T-cell (primary cell): ENCODE measurements at regions not wholly inside any gene's neighbourhood (a gene's known extent, or its start where the extent isn't known, plus 50 kb on each side); places are given as distances from the start of the nearest gene placed in this dataset.

Experiments used
- ATAC-seq, 4 experiments: fragments of 200-7000 bp in 3 of 4; fragments of 150-1000 bp in 1 of 4; cut with Tn5 transposase; replicated peaks in 1 of 4; 1 replicate in 3 of 4; 2 replicates in 1 of 4; pipeline ENCODE4 v1.10.0; 2021; ENCODE audit warnings: moderate library complexity in 3 of 4, mild to moderate bottlenecking in 2 of 4, moderate number of reproducible peaks in 1 of 4
- CTCF ChIA-PET, 2 donors: fragments of 300-600 bp; sonication (Branson Sonifier 250); formaldehyde crosslinking; loops; one replicate each; lab custom pipeline; 2022; ENCODE audit warnings: antibody characterized with exemption in 2 of 2; lab: Charles Lee
- POLR2A ChIA-PET, 2 donors: fragments of 300-600 bp; sonication (Branson Sonifier 250); formaldehyde crosslinking; loops; one replicate each; lab custom pipeline; 2022; ENCODE audit warnings: antibody characterized with exemption in 2 of 2; lab: Charles Lee
- DNase-seq, 35 experiments: peaks; one replicate each; pipeline versions ENCODE4 v3.0.0 to v3.0.0-alpha.2; 2013 to 2023
- H3K27ac ChIP-seq: one replicate; pipeline ENCODE4 v1.5.1; 2013; ENCODE audit warnings: low read length
- H3K27me3 ChIP-seq, 2 experiments: replicated peaks in 1 of 2; 1 replicate in 1 of 2; 2 replicates in 1 of 2; pipeline versions ENCODE4 v1.6.1 to v1.7.0; 2013; ENCODE audit warnings: low read length in 1 of 2, mixed read lengths in 1 of 2; ENCODE audit not compliant: control insufficient read depth in 2 of 2, insufficient read depth in 2 of 2; ENCODE audit errors: extremely low read depth in 1 of 2
- H3K36me3 ChIP-seq, 2 donors: 1 replicate in 1 of 2; 2 replicates in 1 of 2; pipeline versions ENCODE4 v1.6.1 to v1.7.0; 2013; ENCODE audit warnings: low read length in 1 of 2; ENCODE audit not compliant: control insufficient read depth in 2 of 2, insufficient read depth in 1 of 2; ENCODE audit errors: extremely low read depth in 1 of 2
- H3K4me1 ChIP-seq, 2 experiments: 1 replicate in 1 of 2; 2 replicates in 1 of 2; pipeline versions ENCODE4 v1.6.1 to v1.7.0; 2013; ENCODE audit warnings: low read length in 2 of 2, mixed read lengths in 1 of 2; ENCODE audit not compliant: insufficient read depth in 2 of 2, control insufficient read depth in 1 of 2; ENCODE audit errors: extremely low read depth in 1 of 2
- H3K4me3 ChIP-seq, 2 donors: 1 replicate in 1 of 2; 2 replicates in 1 of 2; pipeline versions ENCODE4 v1.5.1 to v1.7.0; 2013; ENCODE audit warnings: mild to moderate bottlenecking in 2 of 2, low read length in 1 of 2, moderate library complexity in 1 of 2; ENCODE audit not compliant: control insufficient read depth in 1 of 2; ENCODE audit errors: extremely low read depth in 1 of 2
- H3K9me3 ChIP-seq: 2 replicates; pipeline ENCODE4 v1.7.0; 2013
- H3K27ac Mint-ChIP-seq, 2 donors: one replicate each; pipeline ENCODE4 v1.8.0; 2020 to 2021; ENCODE audit warnings: mild to moderate bottlenecking in 2 of 2, mixed read lengths in 2 of 2
- H3K27me3 Mint-ChIP-seq, 2 donors: one replicate each; pipeline ENCODE4 v1.8.0; 2021 to 2022; ENCODE audit warnings: mixed read lengths in 2 of 2
- H3K36me3 Mint-ChIP-seq: one replicate; pipeline ENCODE4 v1.8.0; 2021; ENCODE audit warnings: mixed read lengths
- H3K4me1 Mint-ChIP-seq, 3 donors: one replicate each; pipeline ENCODE4 v1.8.0; 2020 to 2022; ENCODE audit warnings: mixed read lengths in 3 of 3, mild to moderate bottlenecking in 1 of 3
- H3K4me3 Mint-ChIP-seq, 3 donors: one replicate each; pipeline ENCODE4 v1.8.0; 2020 to 2022; ENCODE audit warnings: mild to moderate bottlenecking in 3 of 3, mixed read lengths in 3 of 3, moderate library complexity in 3 of 3
- H3K9me3 Mint-ChIP-seq, 3 donors: one replicate each; pipeline ENCODE4 v1.8.0; 2020 to 2022; ENCODE audit warnings: mixed read lengths in 3 of 3
- WGBS: methylation state at CpG from one replicate; pipeline ENCODE4 v1.1.5; 2013; ENCODE audit warnings: missing lambda C conversion rate; ENCODE audit not compliant: insufficient coverage; 5-methylcytosine and 5-hydroxymethylcytosine counted together

DNA sequence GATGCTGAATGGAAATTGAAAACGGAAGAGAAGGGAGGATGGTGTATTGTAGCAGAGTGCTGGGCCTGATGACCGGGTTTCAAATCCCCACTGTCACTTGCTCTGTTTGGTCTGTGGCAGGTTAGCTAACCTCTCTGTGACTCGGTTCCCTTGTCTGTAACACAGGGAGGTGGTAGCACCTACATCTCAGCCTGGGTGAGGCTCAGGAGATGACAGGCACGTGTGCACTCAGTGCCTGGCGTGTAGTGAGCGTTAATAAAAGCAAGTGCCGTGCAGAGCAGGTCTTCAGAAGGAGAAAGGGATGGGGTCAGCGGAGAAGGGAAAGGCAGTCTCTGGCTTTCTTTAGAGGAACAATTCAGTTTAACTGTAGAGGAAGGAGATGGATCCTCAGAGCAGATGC lies 125.5 kb upstream of the SMIM21 start:
- WGBS: 81% methylated on average over 8 of the region's 8 CpGs
- H3K9me3 ChIP-seq: no peaks in the 10 kb centered on the region
- POLR2A ChIA-PET: no interaction called here
- H3K4me3 ChIP-seq: no peak overlapping the region
- Mint-ChIP-seq H3K4me1 (no peaks in the 10 kb centered on the region), H3K27ac (no peak overlapping the region), H3K9me3 (no peaks in the 10 kb centered on the region), H3K27me3 (peaks cover 26 to 27% of the 10 kb centered on the region in 2 donors), H3K4me3 (no peak overlapping the region), H3K36me3 (no peaks in the 10 kb centered on the region)
- ATAC-seq (no peak), DNase-seq (no peak)
- no peaks in the 10 kb centered on the region for H3K36me3 ChIP-seq
- peaks cover 0 to 6% of the 10 kb centered on the region in 2 experiments for H3K27me3 ChIP-seq
- no peak overlapping the region for H3K27ac ChIP-seq
- CTCF ChIA-PET: no interaction called here
- no peaks in the 10 kb centered on the region for H3K4me1 ChIP-seq

- H3K9me3 Mint-ChIP-seq: no peaks in the 10 kb centered on the region
- no peaks in the 10 kb centered on the region for H3K9me3 ChIP-seq
- no peaks in the 10 kb centered on the region for H3K36me3 ChIP-seq
- ChIA-PET POLR2A (no interaction called here), CTCF (no interaction called here)
- no peaks in the 10 kb centered on the region for H3K36me3 Mint-ChIP-seq
- H3K4me3 Mint-ChIP-seq: no peak overlapping the region
- WGBS: 49% methylated on average over 4 of the region's 4 CpGs
- ATAC-seq (no peak), DNase-seq (no peak)
- no peaks in the 10 kb centered on the region for H3K4me1 Mint-ChIP-seq
- no peak overlapping the region for H3K4me3 ChIP-seq
- peaks cover 0 to 6% of the 10 kb centered on the region in 2 experiments for H3K27me3 ChIP-seq
- H3K27ac Mint-ChIP-seq: no peak overlapping the region
- H3K27me3 Mint-ChIP-seq: peaks cover 32% of the 10 kb centered on the region in 2 donors
- no peaks in the 10 kb centered on the region for H3K4me1 ChIP-seq
- H3K27ac ChIP-seq: no peak overlapping the region
Observed at GRCh38 chr18:75551071-75551470, 123.6 kb upstream of the SMIM21 start.

DNA sequence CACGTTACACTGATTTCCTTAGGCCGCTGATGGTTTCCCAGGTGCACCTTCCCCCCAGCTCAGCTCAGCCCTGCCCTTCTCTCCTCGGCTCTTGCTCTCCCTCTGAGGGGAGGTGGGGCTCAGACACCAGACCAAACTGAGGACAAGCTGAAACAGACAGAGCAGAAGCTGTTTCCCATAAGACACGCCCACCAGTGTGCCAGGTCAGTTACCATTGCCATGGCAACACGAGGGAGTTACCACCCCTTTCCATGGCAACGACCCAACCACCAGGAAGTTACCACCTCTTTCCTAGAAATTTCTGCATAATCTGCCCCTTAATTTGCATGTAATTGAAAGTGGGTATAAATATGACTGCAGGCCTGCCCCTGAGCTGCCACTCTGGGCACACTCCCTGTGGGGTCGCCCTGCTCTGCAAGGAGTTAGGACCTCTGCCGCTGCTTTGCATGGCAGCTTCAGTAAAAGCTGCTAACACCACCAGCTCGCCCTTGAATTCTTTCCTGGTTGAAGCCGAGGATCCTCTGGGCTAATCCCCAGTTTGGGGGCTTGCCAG lies 120.9 kb upstream of the SMIM21 start:
- Histone ChIP-seq H3K27me3 (peaks cover 0 to 6% of the 10 kb centered on the region in 2 experiments), H3K4me1 (no peaks in the 10 kb centered on the region), H3K4me3 (no peak overlapping the region), H3K36me3 (no peaks in the 10 kb centered on the region), H3K27ac (no peak overlapping the region), H3K9me3 (no peaks in the 10 kb centered on the region)
- no peak overlapping the region for H3K27ac Mint-ChIP-seq
- no peaks in the 10 kb centered on the region for H3K36me3 Mint-ChIP-seq
- ATAC-seq (no peak), DNase-seq (no peak)
- H3K4me3 Mint-ChIP-seq: no peak overlapping the region
- H3K27me3 Mint-ChIP-seq: peaks cover 28 to 32% of the 10 kb centered on the region in 2 donors
- 60% methylated on average over 6 of the region's 10 CpGs for WGBS
- POLR2A ChIA-PET: no interaction called here
- CTCF ChIA-PET: no interaction called here
- no peaks in the 10 kb centered on the region for H3K4me1 Mint-ChIP-seq
- no peaks in the 10 kb centered on the region for H3K9me3 Mint-ChIP-seq

GRCh38 chr18:75546964-75547363 lies 119.5 kb upstream of the SMIM21 start:
- Histone ChIP-seq H3K27ac (no peak overlapping the region), H3K36me3 (no peaks in the 10 kb centered on the region), H3K4me1 (no peaks in the 10 kb centered on the region), H3K9me3 (no peaks in the 10 kb centered on the region), H3K4me3 (no peak overlapping the region), H3K27me3 (peaks cover 0 to 6% of the 10 kb centered on the region in 2 experiments)
- CTCF ChIA-PET: no interaction called here
- Mint-ChIP-seq H3K4me3 (no peak overlapping the region), H3K4me1 (no peaks in the 10 kb centered on the region), H3K36me3 (no peaks in the 10 kb centered on the region), H3K9me3 (no peaks in the 10 kb centered on the region), H3K27me3 (peaks cover 28 to 30% of the 10 kb centered on the region in 2 donors), H3K27ac (no peak overlapping the region)
- ATAC-seq (no peak), DNase-seq (no peak)
- no CpG with 5 or more reads among the region's 7 CpGs for WGBS
- POLR2A ChIA-PET: no interaction called here

DNA sequence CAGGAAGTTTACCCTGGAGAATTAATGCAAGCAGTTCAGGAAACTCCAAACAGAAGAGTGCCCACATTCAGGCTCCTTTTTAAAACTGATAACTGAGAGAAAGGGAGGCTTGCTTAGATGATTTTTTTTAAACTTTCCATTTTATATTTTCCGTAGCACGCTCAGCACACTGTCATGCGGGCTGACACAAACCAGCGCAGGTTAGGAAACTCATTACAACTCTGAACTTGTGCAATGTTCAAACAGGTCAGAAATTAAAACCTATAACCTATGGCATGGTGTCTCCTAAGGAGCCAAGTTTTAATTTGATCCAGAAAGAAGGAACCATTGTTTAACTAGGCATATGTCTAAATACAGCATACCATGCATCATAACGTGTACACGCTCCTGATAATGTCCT lies 117.7 kb upstream of the SMIM21 start:
- WGBS: no CpG with 5 or more reads among the region's 6 CpGs
- Mint-ChIP-seq H3K27ac (no peak overlapping the region), H3K4me1 (no peaks in the 10 kb centered on the region), H3K36me3 (no peaks in the 10 kb centered on the region), H3K4me3 (no peak overlapping the region), H3K27me3 (peaks cover 19 to 25% of the 10 kb centered on the region in 2 donors), H3K9me3 (no peaks in the 10 kb centered on the region)
- Histone ChIP-seq H3K9me3 (no peaks in the 10 kb centered on the region), H3K27ac (no peak overlapping the region), H3K4me3 (no peak overlapping the region), H3K4me1 (no peaks in the 10 kb centered on the region), H3K36me3 (no peaks in the 10 kb centered on the region), H3K27me3 (peaks cover 0 to 4% of the 10 kb centered on the region in 2 experiments)
- ChIA-PET CTCF (no interaction called here), POLR2A (no interaction called here)
- DNase-seq (no peak), ATAC-seq (no peak)

- no CpG with 5 or more reads among the region's 5 CpGs for WGBS
- CTCF ChIA-PET: no interaction called here
Observed at GRCh38 chr18:75544496-75544895, 117.0 kb upstream of the SMIM21 start.

DNA sequence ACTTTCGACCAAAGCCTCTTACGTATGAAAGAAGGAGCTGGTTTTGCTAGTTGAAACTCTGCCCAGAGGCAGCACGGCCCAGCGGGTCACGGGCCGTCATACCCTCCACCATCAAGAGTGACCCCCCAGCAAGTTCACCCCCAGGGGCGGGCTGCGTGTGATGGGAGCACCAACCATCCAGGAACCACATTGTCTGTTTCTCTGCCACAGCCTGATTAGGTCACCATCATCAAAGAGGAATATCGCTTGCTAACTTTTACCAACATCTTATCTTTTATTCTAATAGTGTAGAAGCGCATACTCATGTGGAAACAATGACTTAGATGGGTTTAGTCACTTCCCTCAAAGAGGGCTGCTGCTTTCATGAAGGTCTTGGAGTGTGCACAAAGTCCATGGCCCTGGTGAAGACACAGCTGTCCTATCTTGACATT lies 116.6 kb upstream of the SMIM21 start:
- no peak overlapping the region for H3K27ac Mint-ChIP-seq
- 60% methylated on average over 1 of the region's 10 CpGs for WGBS

More at GRCh38 chr18:75544496-75544895, 117.0 kb upstream of the SMIM21 start:
- Histone ChIP-seq H3K36me3 (no peaks in the 10 kb centered on the region), H3K4me1 (no peaks in the 10 kb centered on the region), H3K27ac (no peak overlapping the region), H3K4me3 (no peak overlapping the region), H3K9me3 (no peaks in the 10 kb centered on the region), H3K27me3 (no peaks in the 10 kb centered on the region)
- Mint-ChIP-seq H3K36me3 (no peaks in the 10 kb centered on the region), H3K4me1 (no peaks in the 10 kb centered on the region), H3K27ac (no peak overlapping the region), H3K9me3 (no peaks in the 10 kb centered on the region), H3K4me3 (no peak overlapping the region), H3K27me3 (peaks cover 19 to 24% of the 10 kb centered on the region in 2 donors)
- no peak for DNase-seq
- ATAC-seq: no peak
- POLR2A ChIA-PET: no interaction called here

More for the DNA sequence above, 116.6 kb upstream of the SMIM21 start:
- DNase-seq (no peak), ATAC-seq (no peak)
- H3K4me3 Mint-ChIP-seq: no peak overlapping the region
- H3K4me3 ChIP-seq: no peak overlapping the region
- no peaks in the 10 kb centered on the region for H3K36me3 Mint-ChIP-seq
- ChIA-PET CTCF (no interaction called here), POLR2A (no interaction called here)
- H3K36me3 ChIP-seq: no peaks in the 10 kb centered on the region
- H3K27ac ChIP-seq: no peak overlapping the region
- H3K4me1 Mint-ChIP-seq: no peaks in the 10 kb centered on the region
- no peaks in the 10 kb centered on the region for H3K9me3 Mint-ChIP-seq
- no peaks in the 10 kb centered on the region for H3K9me3 ChIP-seq
- H3K27me3 Mint-ChIP-seq: peaks cover 17 to 22% of the 10 kb centered on the region in 2 donors
- H3K27me3 ChIP-seq: no peaks in the 10 kb centered on the region
- no peaks in the 10 kb centered on the region for H3K4me1 ChIP-seq
